Endothelial cell (in vitro differentiated cells): ENCODE measurements at regions not wholly inside any gene's neighbourhood (a gene's known extent, or its start where the extent isn't known, plus 50 kb on each side); places are given as distances from the start of the nearest gene placed in this dataset.

Experiments
- DNase-seq: peaks from one replicate; pipeline ENCODE4 v3.0.0; 2021; ENCODE audit warnings: low spot score
- H3K27ac Mint-ChIP-seq: one replicate; pipeline ENCODE4 v1.8.0; 2021; ENCODE audit warnings: mixed read lengths, inconsistent platforms; ENCODE audit not compliant: unreplicated experiment
- H3K27me3 Mint-ChIP-seq: one replicate; pipeline ENCODE4 v1.8.0; 2021; ENCODE audit warnings: mild to moderate bottlenecking, moderate library complexity, mixed read lengths, inconsistent platforms; ENCODE audit not compliant: unreplicated experiment
- H3K36me3 Mint-ChIP-seq: one replicate; pipeline ENCODE4 v1.8.0; 2021; ENCODE audit warnings: mild to moderate bottlenecking, low read depth, mixed read lengths, inconsistent platforms; ENCODE audit not compliant: unreplicated experiment
- H3K4me1 Mint-ChIP-seq: one replicate; pipeline ENCODE4 v1.8.0; 2021; ENCODE audit warnings: mild to moderate bottlenecking, mixed read lengths, inconsistent platforms; ENCODE audit not compliant: unreplicated experiment
- H3K4me3 Mint-ChIP-seq: one replicate; pipeline ENCODE4 v1.8.0; 2021; ENCODE audit warnings: mild to moderate bottlenecking, mixed read lengths, inconsistent platforms; ENCODE audit not compliant: unreplicated experiment
- H3K9me3 Mint-ChIP-seq: one replicate; pipeline ENCODE4 v1.8.0; 2021; ENCODE audit warnings: mixed read lengths, inconsistent platforms; ENCODE audit not compliant: unreplicated experiment
- CTCF ChIP-seq: fragments of 200-600 bp; sonication (generic); IDR thresholded peaks from one replicate; pipeline ENCODE4 v1.5.0; 2021; ENCODE audit warnings: antibody characterized with exemption; ENCODE audit not compliant: unreplicated experiment

GRCh38 chr5:111602817-111603445 lies 90.6 kb upstream of the STARD4 start:
- TF ChIP-seq CTCF, result no peak
- Mint-ChIP-seq H3K36me3 (no peaks in the 10 kb centered on the region), H3K4me1 (peaks cover 7% of the 10 kb centered on the region), H3K27ac (no peak overlapping the region), H3K4me3 (no peak overlapping the region), H3K27me3 (no peaks in the 10 kb centered on the region), H3K9me3 (no peaks in the 10 kb centered on the region)
- DNase-seq, result no peak

- no peak for DNase-seq
- Mint-ChIP-seq H3K27ac (no peak overlapping the region), H3K36me3 (peaks cover 4% of the 10 kb centered on the region), H3K4me1 (no peaks in the 10 kb centered on the region), H3K4me3 (no peak overlapping the region), H3K9me3 (peaks cover 4% of the 10 kb centered on the region), H3K27me3 (peaks cover 5% of the 10 kb centered on the region)
- no peak for TF ChIP-seq CTCF
Measured at GRCh38 chr5:111598996-111599395, 86.7 kb upstream of the STARD4 start.

- TF ChIP-seq CTCF, result no peak
- H3K4me3 Mint-ChIP-seq, result no peak overlapping the region
- H3K27ac Mint-ChIP-seq, result no peak overlapping the region
- H3K9me3 Mint-ChIP-seq, result peaks cover 4% of the 10 kb centered on the region
- H3K4me1 Mint-ChIP-seq, result no peaks in the 10 kb centered on the region
- peaks cover 4% of the 10 kb centered on the region for H3K36me3 Mint-ChIP-seq
- peaks cover 5% of the 10 kb centered on the region for H3K27me3 Mint-ChIP-seq
- DNase-seq, result no peak
Measured at GRCh38 chr5:111597491-111597890, 85.2 kb upstream of the STARD4 start.

GRCh38 chr5:111596705-111597104 lies 84.4 kb upstream of the STARD4 start:
- Mint-ChIP-seq H3K4me3 (no peak overlapping the region), H3K27me3 (peaks cover 5% of the 10 kb centered on the region), H3K36me3 (peaks cover 4% of the 10 kb centered on the region), H3K4me1 (no peaks in the 10 kb centered on the region), H3K27ac (no peak overlapping the region), H3K9me3 (peaks cover 4% of the 10 kb centered on the region)
- DNase-seq, result no peak
- TF ChIP-seq CTCF, result no peak

GRCh38 chr5:111595425-111595824 lies 83.1 kb upstream of the STARD4 start:
- TF ChIP-seq CTCF, result no peak
- Mint-ChIP-seq H3K4me3 (no peak overlapping the region), H3K27me3 (peaks cover 5% of the 10 kb centered on the region), H3K27ac (no peak overlapping the region), H3K4me1 (no peaks in the 10 kb centered on the region), H3K36me3 (peaks cover 4% of the 10 kb centered on the region), H3K9me3 (peaks cover 4% of the 10 kb centered on the region)
- DNase-seq, result no peak
